ENCODE measurements at regions not wholly inside any gene's neighbourhood (a gene's known extent, or its start where the extent isn't known, plus 50 kb on each side); places are given as distances from the start of the nearest gene placed in this dataset.

DNA sequence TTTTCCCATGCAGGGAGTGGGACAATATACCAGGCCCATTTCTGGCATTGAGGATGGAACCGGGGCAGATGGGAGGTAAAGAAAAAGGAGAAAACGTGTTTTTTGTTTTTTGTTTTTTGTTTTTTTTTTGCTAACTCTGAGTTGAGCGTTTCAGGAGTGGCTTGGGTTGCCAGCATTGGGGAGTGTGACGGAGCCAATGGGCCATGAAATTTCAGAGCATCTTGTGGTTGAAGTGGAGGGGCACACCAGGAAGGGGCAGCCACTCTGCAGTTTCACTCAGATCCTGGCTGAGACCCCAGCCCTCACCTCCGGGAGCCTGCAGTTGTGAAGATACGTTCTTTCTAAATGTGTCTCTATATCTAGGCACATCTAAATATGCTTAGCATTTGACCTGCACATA is 240.5 kb downstream of the TLE3 start:
- H3K4me3 ChIP-seq (ENCODE audit: low read depth, low read length), result no peak overlapping the region
- TF ChIP-seq, protein P1, sequence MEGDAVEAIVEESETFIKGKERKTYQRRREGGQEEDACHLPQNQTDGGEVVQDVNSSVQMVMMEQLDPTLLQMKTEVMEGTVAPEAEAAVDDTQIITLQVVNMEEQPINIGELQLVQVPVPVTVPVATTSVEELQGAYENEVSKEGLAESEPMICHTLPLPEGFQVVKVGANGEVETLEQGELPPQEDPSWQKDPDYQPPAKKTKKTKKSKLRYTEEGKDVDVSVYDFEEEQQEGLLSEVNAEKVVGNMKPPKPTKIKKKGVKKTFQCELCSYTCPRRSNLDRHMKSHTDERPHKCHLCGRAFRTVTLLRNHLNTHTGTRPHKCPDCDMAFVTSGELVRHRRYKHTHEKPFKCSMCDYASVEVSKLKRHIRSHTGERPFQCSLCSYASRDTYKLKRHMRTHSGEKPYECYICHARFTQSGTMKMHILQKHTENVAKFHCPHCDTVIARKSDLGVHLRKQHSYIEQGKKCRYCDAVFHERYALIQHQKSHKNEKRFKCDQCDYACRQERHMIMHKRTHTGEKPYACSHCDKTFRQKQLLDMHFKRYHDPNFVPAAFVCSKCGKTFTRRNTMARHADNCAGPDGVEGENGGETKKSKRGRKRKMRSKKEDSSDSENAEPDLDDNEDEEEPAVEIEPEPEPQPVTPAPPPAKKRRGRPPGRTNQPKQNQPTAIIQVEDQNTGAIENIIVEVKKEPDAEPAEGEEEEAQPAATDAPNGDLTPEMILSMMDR (IDR thresholded peaks at IDR 0.05; ENCODE audit: low read depth, low read length), result no peak

DNA sequence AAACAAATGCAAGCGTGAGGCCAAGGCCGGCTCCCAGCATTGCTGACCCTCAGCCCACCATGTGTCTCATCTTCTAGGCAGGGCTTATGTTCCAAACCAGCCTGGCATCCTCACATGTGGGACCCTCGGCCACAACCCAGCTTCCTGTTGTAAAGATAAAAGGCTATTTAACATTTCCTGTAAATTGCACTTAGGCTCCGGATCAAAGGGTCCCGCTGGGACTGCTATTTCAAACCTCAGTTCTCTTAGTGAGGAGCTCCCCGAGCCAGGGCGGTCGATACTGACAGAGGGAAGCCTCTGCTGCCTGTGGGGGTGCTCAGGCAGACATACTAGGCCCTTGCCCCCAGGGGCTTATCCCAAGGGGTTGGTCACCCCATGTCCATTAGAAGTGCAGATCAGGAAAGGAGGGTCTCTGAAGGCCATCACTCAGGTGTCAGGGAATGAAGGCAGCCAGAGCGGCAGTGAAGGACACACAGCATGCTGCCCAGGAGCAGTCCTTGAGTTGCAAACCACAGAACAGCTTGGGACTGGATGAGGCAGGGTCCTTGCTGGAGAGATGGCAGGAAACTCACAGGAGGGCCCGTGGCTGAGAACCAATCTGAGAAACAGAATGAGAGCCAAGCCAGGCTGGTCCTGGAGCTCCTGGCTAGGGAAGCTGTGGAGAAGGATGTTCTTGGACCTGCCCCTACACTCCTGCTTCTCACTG is 239.9 kb downstream of the TLE3 start:
- TF ChIP-seq, protein P1 (IDR thresholded peaks at IDR 0.05; ENCODE audit: low read depth, low read length), result no peak
- no peak overlapping the region for H3K4me3 ChIP-seq (ENCODE audit: low read depth, low read length)

DNA sequence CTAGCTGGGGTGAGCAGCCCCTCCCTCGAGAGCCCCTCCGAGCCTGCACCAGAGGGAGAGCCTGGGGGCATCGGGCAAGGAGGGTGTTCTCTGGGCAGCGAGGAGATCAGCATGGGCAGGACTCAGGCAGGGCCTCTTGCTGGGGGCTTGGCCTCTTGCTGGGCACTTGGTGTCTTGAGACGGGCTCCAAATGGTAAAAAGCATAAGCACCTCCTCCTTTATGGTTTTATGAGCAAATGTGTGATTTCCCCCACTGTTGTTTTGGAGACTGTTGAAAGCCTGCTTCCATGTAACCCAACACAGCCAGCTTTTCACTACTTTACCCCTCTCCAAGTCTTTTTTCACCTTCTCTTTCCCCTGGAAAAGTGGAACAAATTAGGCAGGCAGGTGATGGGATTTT is 239.3 kb downstream of the TLE3 start:
- TF ChIP-seq, protein P1 (IDR thresholded peaks at IDR 0.05; ENCODE audit: low read depth, low read length), result no peak
- H3K4me3 ChIP-seq (ENCODE audit: low read depth, low read length), result no peak overlapping the region

DNA sequence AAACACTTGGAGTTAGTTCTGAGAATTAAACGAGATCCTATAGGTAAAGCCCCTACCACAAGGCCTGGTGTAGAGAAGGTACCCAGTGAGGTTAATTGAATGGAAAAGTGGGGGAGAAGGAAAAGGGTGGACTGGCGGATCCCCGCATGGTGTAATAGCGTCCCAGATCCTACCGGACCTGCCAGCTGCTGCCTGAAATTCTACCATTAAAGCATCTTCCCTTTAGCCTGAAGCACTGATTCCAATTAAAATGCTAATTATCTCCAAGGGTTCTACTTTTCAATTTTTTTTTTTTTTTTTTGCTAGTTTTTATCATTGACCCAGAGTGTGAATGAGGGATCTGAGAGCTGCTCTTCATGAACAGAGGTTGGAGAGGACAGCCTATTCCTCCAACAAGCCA is 237.9 kb downstream of the TLE3 start:
- no peak overlapping the region for H3K4me3 ChIP-seq (ENCODE audit: low read depth, low read length)
- TF ChIP-seq, protein P1 (IDR thresholded peaks at IDR 0.05; ENCODE audit: low read depth, low read length), result no peak

DNA sequence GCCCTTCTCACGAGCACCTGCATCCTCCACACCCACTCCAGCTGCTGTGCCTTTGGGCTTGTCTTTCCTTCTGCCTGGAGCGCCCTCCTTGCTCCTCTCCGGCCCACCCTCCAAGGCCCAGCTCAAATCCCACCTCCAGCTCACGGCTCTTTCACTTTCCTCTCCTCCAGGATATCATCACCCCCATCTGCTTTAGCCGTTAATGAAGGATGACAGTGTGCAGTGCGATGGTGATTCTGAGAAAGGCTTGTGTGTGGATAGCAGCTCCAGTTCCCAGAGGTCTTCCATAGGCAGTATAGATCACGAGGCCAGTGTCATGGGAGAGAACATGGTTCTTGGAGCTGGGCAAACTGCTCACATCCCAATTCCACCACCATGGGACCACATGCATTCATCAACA is 237.4 kb downstream of the TLE3 start:
- TF ChIP-seq, protein P1 (IDR thresholded peaks at IDR 0.05; ENCODE audit: low read depth, low read length), result no peak
- no peak overlapping the region for H3K4me3 ChIP-seq (ENCODE audit: low read depth, low read length)

DNA sequence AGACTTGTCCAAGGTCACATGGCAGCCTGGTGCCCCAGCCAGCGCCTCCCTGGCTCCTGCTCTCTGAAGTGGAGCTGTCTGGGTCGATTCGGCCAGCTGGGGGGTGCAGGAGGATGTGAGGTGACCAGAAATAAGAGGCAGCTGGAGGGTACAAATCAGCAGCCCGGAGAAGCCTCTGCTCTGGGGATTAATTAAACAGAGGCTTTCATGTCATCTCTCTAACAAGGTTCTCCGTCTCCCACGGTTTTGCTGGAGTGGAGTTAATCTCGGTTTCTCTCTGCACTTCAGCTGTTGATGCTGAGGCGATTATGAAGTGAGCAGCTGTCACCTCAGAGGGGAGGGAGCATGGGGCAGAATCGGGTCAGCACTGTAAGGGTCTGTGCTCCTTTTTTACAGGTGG is 236.8 kb downstream of the TLE3 start:
- no peak overlapping the region for H3K4me3 ChIP-seq (ENCODE audit: low read depth, low read length)
- TF ChIP-seq, protein P1 (IDR thresholded peaks at IDR 0.05; ENCODE audit: low read depth, low read length), result no peak

DNA sequence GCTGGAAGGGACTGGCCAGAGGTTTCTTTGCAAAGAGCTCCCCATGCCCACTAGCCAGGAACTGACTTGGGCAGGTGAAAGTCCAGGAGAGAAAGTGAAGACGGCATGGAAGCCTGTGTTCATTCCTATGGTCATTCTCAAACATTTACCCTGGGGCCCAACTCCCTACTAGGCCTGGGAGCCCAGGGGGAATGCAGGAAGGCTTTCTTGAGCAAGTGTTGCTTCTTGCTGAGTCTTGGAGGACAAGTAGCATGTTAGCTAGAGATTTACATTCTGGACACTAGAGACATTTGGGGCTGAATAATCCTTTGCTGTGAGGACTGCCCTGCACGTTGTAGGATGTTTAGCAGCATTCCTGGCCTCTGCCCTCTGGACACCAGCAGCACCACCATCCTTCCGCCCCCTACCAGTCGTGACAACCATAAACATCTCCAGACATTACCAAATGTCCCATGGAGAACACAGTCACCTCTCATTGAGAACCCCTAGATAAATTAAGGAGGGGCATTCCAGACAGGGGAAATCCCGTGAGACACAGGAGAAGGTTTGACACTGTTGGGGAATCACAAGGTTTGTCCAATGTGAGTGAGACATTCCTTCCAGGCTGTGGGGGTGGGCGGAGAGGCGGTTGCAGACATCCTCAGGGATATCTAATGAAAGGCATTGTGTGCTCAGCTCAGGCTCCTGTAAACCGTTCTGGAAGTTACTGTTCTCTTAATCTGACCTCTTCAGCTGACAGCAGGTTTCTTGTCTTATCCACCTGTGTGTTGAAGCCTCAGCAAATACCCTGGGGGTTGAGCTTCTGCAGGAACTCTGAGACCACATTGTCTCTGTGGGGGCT is 236.2 kb downstream of the TLE3 start:
- TF ChIP-seq, protein P1 (IDR thresholded peaks at IDR 0.05; ENCODE audit: low read depth, low read length), result no peak
- H3K4me3 ChIP-seq (ENCODE audit: low read depth, low read length), result no peak overlapping the region
